ENCODE measurements at regions not wholly inside any gene's neighbourhood (a gene's known extent, or its start where the extent isn't known, plus 50 kb on each side); places are given as distances from the start of the nearest gene placed in this dataset.
A peak's percentile ranks its signal among the peaks of the same experiment; 100 is the strongest.

DNA sequence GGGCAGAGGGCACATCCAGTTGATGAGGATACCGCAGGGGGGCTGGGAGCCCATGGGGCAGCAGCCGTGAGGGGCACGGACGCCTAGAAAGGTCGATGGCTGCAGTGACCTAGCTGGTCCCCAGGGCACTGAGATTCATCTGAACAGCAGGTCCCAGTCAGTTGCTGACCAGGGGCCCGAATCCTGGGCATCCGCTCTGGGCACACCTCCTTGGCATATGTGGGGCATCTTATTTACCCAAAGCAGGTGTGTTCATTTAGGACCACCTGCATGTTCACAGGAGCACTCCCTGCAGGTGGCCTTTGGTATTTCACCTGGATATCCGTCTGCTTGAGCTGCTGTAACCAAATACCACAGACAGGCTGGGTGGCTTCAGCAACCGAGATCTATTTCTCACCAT, 72.0 kb upstream of the ODC1 start:
- DNase-seq (ENCODE audit: low spot score): peak; percentile 26
- in situ Hi-C loops (cut with MboI; ENCODE audit: low pct_unique_long_range_greater_than_20kb, low sequenced_read_pairs, unreplicated experiment): no loop called here
- TF ChIP-seq, protein P1, sequence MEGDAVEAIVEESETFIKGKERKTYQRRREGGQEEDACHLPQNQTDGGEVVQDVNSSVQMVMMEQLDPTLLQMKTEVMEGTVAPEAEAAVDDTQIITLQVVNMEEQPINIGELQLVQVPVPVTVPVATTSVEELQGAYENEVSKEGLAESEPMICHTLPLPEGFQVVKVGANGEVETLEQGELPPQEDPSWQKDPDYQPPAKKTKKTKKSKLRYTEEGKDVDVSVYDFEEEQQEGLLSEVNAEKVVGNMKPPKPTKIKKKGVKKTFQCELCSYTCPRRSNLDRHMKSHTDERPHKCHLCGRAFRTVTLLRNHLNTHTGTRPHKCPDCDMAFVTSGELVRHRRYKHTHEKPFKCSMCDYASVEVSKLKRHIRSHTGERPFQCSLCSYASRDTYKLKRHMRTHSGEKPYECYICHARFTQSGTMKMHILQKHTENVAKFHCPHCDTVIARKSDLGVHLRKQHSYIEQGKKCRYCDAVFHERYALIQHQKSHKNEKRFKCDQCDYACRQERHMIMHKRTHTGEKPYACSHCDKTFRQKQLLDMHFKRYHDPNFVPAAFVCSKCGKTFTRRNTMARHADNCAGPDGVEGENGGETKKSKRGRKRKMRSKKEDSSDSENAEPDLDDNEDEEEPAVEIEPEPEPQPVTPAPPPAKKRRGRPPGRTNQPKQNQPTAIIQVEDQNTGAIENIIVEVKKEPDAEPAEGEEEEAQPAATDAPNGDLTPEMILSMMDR (IDR thresholded peaks at IDR 0.05; ENCODE audit: extremely low read depth, insufficient read depth, missing control alignments): no peak

DNA sequence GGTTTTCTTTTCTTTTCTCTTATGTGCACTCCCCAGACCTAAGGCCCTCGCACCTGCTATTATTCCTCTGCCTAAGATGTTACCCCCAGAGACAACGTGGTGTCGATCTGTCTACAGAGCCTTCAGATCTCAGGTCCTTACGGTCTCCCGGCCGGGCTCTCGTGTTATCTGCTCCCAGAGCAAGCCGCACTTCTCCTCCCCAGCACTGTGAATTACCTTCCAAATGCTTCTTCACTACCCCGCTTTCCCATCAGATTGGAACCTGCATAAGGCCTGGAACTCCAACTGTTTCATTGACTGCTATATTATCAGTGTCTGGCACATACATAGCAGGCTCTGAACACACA, 71.2 kb upstream of the ODC1 start:
- TF ChIP-seq, protein P1 (IDR thresholded peaks at IDR 0.05; ENCODE audit: extremely low read depth, insufficient read depth, missing control alignments): no peak

DNA sequence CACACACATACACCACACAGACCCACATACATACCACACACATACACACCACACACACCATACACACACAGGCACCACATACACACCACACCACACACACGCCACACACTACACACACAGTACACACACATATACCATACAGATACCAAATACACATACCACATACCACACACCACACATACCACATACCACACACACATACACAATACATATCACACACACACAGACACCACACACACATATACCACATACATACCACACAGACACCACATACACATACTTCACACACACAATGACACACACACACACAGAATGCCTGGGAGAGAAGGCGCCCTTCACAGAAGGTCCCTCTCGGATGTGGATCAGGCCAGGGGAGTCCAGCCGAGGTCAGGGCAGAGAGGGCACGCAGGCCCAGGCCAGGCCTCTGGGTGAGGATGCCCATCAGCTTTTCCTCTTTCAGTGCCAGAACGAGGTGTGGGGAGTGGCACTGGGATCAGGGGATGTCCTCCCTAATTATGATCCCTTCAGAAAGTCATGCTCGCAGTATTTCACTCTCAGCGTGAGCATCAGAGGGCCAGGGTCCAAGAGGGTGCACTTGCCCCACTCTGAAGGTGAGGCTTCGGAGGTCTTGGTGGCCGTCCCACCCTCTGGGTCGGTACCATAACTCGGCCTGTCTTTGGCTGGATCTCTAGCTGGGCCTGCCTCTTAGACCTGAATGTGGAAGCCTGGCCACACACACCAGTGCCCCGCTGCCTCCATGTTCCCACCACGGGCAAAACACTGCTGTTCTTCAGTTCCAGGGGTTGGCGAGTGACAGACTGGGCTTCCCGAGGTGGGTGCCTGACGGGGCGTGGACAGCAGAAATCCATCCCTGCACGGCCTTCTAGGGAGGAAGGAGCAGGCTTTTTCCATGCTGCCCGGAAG, 70.6 kb upstream of the ODC1 start:
- in situ Hi-C loops (cut with MboI; ENCODE audit: low pct_unique_long_range_greater_than_20kb, low sequenced_read_pairs, unreplicated experiment): no loop called here
- TF ChIP-seq, protein P1 (IDR thresholded peaks at IDR 0.05; ENCODE audit: extremely low read depth, insufficient read depth, missing control alignments): no peak
- no peak for DNase-seq (ENCODE audit: low spot score)

More for the DNA sequence above, 71.2 kb upstream of the ODC1 start:
- DNase-seq (ENCODE audit: low spot score): no peak
- in situ Hi-C loops (cut with MboI; ENCODE audit: low pct_unique_long_range_greater_than_20kb, low sequenced_read_pairs, unreplicated experiment): no loop called here

DNA sequence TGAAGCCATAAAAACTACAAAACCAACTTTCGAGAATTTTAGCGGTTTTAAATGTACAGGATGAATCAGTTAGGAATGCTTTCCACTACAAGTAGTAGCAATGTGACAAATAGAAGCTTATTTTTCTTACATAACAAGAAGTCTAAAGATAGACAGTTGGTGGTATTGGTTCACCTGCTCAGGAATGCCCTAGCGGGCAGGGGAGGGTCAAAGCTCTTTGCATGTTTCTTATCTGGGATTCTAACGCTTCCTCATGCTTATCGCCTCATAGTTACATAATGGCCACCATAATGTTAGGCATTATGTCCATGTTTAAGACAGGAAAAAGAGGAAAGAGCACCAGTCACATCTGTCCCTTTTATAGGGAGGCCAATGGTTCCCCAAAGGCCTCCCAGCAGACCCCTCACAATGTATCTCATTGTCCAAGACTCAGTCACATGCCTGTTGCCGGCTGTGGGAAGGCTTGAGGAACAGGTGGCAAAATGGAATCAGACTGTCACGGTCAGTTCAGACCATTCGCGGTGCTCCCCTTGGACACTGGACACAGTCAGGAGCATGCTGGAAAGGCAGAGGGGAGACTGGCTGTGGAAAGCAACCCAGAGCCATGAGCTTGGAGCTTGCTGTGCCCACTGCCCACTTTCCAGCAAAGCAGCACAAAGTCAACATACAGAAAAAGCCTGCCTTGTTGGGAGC, 69.4 kb upstream of the ODC1 start:
- no peak for DNase-seq (ENCODE audit: low spot score)
- TF ChIP-seq, protein P1 (IDR thresholded peaks at IDR 0.05; ENCODE audit: extremely low read depth, insufficient read depth, missing control alignments): no peak
- in situ Hi-C loops (cut with MboI; ENCODE audit: low pct_unique_long_range_greater_than_20kb, low sequenced_read_pairs, unreplicated experiment): no loop called here

DNA sequence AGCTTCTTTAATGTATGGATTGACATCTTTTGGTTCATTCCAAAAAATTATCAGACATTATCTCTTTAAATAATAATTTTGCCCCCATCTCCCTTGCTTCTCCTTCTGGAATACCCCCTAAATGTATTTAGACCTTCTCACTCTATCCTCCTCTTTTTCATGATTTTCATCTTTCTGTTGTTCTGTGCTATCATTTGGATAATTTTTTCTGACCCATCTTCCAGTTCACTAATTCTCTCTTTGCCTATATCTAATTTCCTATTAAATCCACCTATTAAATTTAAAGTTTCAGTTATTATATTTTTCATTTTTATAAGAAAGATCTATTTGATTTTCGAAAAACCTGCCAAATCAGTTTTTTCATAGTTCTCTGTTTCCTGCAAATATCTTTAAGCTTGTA, 67.8 kb upstream of the ODC1 start:
- TF ChIP-seq, protein P1 (IDR thresholded peaks at IDR 0.05; ENCODE audit: extremely low read depth, insufficient read depth, missing control alignments): no peak
- in situ Hi-C loops (cut with MboI; ENCODE audit: low pct_unique_long_range_greater_than_20kb, low sequenced_read_pairs, unreplicated experiment): no loop called here
- DNase-seq (ENCODE audit: low spot score): no peak

DNA sequence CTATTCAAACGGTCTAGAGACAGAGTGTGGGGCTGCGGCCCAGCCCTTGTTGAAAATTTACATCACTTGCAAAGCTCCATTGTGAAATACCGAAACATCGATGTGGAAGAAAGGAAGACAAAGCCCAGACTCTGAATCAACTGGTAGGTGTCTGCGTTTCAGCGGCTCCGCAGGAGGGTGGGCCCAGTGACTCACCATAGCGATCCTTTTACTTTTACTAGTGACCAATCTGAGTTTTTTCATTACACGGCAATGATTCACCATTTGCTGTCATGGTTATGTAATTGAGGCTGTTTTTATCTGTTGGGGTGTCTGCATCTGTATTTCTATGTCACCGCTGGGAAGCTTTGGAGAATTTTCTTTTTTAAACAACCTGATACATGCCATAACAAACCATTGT, 66.6 kb upstream of the ODC1 start:
- in situ Hi-C loops (cut with MboI; ENCODE audit: low pct_unique_long_range_greater_than_20kb, low sequenced_read_pairs, unreplicated experiment): no loop called here
- DNase-seq (ENCODE audit: low spot score): no peak
- TF ChIP-seq, protein P1 (IDR thresholded peaks at IDR 0.05; ENCODE audit: extremely low read depth, insufficient read depth, missing control alignments): no peak
